GM21381 (cell line): ENCODE measurements at regions not wholly inside any gene's neighbourhood (a gene's known extent, or its start where the extent isn't known, plus 50 kb on each side); places are given as distances from the start of the nearest gene placed in this dataset.
A peak's percentile ranks its signal among the peaks of the same experiment; 100 is the strongest.
"Not testable (repeated sequence)": the region's sequence is repeated elsewhere in the genome, so short reads cannot be mapped to it uniquely, and the experiment has no call there.

Experiments
- ATAC-seq: cut with Tn5 transposase; IDR thresholded peaks from one replicate; pipeline ENCODE4 v1.9.1; 2021; ENCODE audit warnings: mild to moderate bottlenecking, moderate library complexity; ENCODE audit not compliant: unreplicated experiment

DNA sequence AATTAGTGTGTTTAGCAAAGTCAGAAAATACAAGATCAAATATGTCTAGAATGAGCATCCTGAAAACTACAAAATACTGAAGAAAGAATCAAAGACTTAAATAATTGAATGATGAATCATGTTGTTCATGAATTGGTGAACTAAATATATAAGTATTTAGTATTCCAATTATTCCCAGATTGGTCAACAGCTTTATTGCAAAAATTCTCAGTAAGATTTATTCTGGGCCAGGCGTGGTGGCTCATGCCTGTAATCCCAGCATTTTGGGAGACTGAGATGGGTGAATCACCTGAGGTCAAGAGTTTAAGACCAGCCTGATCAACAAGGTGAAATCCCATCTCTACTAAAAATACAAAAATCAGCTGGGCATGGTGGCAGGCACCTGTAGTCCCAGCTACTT lies 250.0 kb upstream of the NECTIN3 start:
- no peak for ATAC-seq

- no peak for ATAC-seq
These were observed 248.6 kb upstream of the NECTIN3 start for GRCh38 chr3:110822971-110823370.

DNA sequence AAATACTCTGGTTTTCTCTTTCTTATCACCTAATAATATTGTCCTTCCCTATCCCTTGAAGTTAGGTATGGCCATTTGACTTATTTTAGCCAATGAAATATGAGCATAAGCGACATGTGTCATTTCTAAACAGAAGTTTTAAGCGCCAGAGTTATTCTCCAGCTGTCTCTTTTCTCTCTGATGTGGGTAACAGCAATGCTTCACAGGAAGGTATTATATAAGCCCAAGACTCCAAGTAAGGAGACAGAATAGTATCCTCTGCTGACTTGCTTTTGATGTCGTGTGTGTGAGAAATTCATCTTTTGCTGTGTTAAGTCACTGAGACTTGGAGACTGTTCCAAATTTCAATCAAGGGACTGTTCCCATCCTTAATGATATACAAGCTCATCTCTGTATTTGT lies 224.6 kb upstream of the NECTIN3 start:
- no peak for ATAC-seq

DNA sequence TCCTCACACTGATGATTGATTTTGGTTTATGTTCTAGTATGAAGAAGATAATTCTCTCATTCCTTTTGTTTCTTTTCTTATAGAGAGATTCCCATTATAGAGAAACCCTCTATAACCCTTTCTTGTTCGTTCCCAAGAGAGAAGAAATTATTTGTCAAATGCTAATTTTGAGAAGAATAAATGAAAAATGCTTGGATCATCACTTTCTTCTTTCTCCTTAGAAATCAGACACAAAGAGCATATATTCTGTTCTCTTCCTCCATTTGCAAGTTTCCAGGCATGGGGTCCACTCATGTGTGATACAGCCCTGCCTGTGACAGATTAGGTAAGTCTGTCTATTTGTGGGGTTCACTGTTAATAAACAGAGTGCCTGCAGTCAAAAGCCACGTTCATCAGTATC lies 222.6 kb upstream of the NECTIN3 start:
- no peak for ATAC-seq

DNA sequence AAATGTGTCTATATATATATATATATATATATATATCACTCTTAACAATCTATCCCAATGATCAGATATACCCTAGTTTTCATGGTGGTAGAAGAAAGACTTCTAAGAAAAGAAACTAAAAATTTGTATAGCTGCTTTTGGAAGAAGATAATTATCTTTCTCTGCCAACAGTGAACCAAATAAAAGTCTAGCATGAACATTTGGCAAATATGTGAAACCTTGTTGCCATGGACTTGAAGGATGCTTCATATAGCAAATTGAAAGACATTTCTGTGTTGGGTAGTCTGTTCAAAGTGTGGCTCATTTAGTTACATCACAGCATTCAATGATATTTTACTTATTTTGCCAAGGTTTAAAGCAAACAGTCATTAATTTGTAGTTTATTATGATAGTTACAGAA lies 219.9 kb upstream of the NECTIN3 start:
- ATAC-seq, result no peak

GRCh38 chr3:110855207-110855606 lies 216.4 kb upstream of the NECTIN3 start:
- ATAC-seq, result no peak

GRCh38 chr3:110856916-110857315 lies 214.7 kb upstream of the NECTIN3 start:
- ATAC-seq, result no peak

DNA sequence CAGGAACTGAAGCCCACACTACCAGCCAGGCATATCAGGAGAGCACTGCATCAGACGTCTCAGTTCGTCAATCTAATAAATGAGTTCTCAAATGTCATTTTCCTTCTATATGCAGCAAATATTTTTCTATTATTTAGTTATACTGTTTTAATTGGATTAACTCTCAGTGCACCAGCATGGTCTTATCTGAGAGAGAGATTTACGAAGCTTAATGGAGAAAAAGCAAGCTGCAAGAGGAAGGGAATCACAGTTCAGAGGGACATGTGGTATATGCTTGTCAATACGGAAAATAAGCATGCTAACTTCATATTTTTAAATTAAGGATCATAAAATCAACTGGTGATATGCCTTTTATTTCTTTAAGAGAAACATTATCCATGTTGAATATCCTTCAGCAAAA lies 213.1 kb upstream of the NECTIN3 start:
- ATAC-seq, result no peak

DNA sequence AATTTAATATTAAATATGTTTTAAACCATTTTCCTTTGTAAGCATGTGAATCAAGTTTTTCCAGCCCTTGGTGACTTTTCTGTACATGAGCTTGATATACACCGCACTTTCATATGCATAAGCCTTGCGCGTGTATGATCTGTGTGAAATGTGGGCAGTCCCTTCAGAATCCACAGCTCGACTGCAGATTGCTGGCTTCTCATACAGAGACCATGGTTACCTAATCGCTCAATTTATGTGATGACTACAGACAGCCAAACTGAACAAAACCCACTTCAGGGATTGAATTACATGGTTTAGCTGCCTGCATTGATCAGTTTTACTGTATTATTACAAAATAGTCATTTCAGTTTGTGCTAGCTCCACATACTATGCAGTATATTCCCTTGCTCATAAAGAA lies 212.3 kb upstream of the NECTIN3 start:
- ATAC-seq, result no peak

GRCh38 chr3:110859993-110860392 lies 211.6 kb upstream of the NECTIN3 start:
- ATAC-seq, result no peak

- ATAC-seq, result no peak
These were observed 205.7 kb upstream of the NECTIN3 start for GRCh38 chr3:110865934-110866333.

- no peak for ATAC-seq
These were observed 203.5 kb upstream of the NECTIN3 start for GRCh38 chr3:110868106-110868505.

DNA sequence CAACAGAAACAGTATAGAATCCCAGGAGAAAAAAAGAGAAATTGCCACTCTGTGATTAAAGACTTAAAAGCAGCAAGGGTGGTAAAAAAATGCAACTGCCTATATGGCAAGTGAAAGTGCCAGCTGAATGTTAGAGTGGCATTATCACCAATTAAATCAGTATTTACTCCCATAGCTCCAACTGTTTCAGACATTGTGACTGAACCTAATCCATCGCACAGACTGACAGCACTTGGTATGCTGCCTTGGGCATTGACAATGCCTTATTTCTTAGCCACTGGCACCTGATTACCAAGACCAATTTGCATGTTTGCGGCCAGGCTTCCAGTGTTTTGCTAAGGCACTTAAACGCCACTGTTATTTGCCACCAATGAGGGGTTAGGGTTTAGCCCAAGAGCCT lies 201.9 kb upstream of the NECTIN3 start:
- no peak for ATAC-seq

DNA sequence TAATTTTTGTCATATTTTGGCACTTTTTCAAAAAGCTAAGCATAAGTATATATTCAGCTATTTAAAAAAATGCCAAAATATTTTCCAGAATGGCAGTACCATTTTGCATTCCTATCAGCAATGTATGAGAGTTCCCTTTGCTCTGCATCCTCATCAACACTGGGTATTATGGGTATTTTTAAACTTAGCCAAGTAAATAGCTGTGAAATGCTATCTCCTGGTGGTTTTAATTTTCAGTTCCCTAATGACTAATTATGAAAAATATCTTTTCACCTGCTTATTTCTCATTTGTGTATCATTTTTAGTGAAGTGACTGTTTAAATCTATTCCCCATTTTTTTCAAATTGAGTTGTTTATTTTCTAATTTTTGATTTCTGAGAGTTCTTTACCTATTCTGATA lies 199.7 kb upstream of the NECTIN3 start:
- ATAC-seq, result no peak

DNA sequence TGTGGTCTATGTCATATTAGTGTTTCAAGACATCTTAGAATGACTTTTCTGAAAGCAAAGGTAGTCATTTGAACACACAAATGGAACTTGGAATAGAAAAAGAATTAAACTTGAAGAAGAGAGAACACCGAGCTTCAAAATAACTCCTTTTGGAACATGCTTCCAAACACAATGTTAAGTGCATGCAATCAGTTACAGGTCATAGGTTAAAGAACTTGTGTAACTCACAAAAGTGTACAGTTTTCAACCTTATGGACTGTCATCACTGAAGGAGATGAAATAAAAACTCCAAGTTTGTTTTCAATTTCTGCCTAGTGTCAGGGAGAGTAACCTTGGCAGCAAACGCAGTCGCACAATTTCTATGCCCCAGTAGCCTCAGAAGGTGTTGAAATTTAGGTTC lies 192.9 kb upstream of the NECTIN3 start:
- ATAC-seq, result no peak

DNA sequence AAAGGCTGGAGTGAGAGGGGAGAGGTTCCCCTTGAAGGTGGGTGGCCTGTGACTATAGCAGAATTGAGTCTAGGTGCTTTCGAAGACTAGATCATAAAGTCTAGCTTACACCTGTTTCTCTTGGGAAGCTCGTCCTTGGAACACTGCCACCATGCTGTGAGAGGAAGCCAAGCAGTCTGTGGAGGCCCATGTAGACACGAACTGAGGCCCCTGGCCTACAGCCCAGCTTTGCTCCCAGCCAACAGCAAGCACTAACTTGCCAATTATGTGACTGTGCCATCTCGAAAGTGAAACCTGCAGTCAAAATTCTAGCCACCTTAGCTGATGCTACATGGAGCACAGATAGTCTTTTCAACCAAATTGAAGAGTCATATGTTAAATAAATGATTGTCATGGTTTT lies 190.5 kb upstream of the NECTIN3 start:
- peak; percentile 85 for ATAC-seq

DNA sequence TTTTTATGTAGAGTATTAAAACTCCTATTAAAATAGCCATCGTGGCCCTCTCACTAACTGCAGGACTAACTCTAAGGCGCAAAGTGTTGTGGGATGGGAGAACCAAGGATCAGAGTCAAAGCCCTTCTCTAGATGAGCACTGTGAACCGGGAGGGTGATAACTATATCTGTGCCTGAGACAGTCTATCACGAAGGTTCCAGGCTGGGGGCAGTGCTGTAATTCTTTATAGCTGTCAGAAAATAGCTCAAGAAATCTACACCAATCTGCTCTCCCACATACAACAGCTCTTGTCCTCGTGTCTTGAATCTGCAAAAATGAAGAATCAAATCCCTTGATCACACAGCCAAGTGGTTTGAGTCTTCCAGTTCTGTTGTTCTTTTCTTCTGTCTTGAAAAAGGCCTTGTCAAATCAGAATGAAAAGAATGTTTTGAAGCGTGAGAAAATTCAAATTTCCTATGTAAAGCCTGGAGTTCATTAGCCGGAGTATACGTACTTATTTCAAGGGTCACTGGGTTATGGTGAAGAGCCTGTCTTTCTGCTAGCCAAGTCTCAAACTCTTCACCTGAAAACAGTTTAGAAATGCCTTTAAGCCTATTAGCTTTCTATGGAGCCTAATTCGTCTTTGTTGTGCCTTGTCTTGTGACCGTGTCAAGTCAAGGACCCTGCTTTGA lies 185.3 kb upstream of the NECTIN3 start:
- ATAC-seq, result no peak

- ATAC-seq, result no peak
These were observed 184.4 kb upstream of the NECTIN3 start for GRCh38 chr3:110887176-110887575.

DNA sequence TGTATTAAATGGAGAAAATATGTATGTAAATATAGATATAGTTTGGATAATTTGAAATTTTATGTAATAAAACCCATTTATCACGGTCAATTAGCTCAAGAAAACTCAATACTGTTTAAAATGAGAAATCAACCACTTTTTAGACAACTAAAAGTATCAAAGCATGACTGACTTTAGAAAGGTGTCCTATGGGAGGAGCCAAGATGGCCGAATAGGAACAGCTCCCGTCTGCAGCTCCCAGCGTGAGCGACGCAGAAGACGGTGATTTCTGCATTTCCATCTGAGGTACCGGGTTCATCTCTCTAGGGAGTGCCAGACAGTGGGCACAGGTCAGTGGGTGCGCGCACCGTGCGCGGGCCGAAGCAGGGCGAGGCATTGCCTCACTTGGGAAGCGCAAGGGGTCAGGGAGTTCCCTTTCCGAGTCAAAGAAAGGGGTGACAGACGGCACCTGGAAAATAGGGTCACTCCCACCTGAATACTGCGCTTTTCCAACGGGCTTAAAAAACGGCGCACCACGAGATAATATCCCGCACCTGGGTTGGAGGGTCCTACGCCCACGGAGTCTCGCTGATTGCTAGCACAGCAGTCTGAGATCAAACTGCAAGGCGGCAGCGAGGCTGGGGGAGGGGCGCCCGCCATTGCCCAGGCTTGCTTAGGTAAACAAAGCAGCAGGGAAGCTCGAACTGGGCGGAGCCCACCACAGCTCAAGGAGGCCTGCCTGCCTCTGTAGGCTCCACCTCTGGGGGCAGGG lies 182.8 kb upstream of the NECTIN3 start:
- ATAC-seq, result not testable (repeated sequence)

DNA sequence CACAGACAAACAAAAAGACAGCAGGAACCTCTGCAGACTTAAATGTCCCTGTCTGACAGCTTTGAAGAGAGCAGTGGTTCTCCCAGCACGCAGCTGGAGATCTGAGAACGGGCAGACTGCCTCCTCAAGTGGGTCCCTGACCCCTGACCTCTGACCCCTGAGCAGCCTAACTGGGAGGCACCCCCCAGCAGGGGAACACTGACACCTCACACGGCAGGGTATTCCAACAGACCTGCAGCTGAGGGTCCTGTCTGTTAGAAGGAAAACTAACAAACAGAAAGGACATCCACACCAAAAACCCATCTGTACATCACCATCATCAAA lies 182.3 kb upstream of the NECTIN3 start:
- ATAC-seq, result not testable (repeated sequence)

- no peak for ATAC-seq
These were observed 177.0 kb upstream of the NECTIN3 start for GRCh38 chr3:110894574-110894973.

DNA sequence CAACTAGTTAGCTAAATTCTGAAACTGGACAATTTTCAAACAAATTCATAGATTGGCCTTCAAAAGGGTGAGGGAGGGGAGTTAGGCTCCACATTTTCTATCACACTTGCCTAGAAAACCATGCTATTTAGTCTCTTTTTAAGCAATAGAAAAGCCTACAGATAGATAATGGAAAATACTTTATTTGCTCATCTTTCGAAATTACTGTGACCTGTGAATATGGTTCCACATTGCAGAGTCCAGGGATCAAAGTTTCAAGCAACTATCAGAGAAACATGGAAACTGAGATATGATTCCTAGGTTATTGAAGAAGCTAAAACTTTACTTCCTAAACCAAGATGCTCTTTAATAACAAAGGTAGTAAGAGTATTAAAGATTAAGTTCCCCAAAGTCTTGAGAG lies 176.6 kb upstream of the NECTIN3 start:
- ATAC-seq, result no peak

GRCh38 chr3:110897046-110897445 lies 174.6 kb upstream of the NECTIN3 start:
- ATAC-seq, result no peak
